HG02610 (cell line): ENCODE measurements at regions not wholly inside any gene's neighbourhood (a gene's known extent, or its start where the extent isn't known, plus 50 kb on each side); places are given as distances from the start of the nearest gene placed in this dataset.
A peak's percentile ranks its signal among the peaks of the same experiment; 100 is the strongest.
"Not testable (repeated sequence)": the region's sequence is repeated elsewhere in the genome, so short reads cannot be mapped to it uniquely, and the experiment has no call there.

Experiments
- ATAC-seq: cut with Tn5 transposase; IDR thresholded peaks from one replicate; pipeline ENCODE4 v1.9.1; 2021; ENCODE audit warnings: mild to moderate bottlenecking, moderate library complexity; ENCODE audit not compliant: unreplicated experiment

GRCh38 chr15:81870062-81870745 is 175.6 kb downstream of the MEX3B start:
- ATAC-seq, result not testable (repeated sequence)

- ATAC-seq, result no peak
Measured at GRCh38 chr15:81869161-81869954, 176.5 kb downstream of the MEX3B start.

GRCh38 chr15:81865850-81866537 is 179.8 kb downstream of the MEX3B start:
- ATAC-seq, result peak; percentile 98

- ATAC-seq, result no peak
Measured at GRCh38 chr15:81863162-81863561, 182.7 kb downstream of the MEX3B start.

- ATAC-seq, result no peak
Measured at GRCh38 chr15:81859737-81860516, 185.9 kb downstream of the MEX3B start.

- ATAC-seq, result no peak
Measured at GRCh38 chr15:81858586-81858985, 187.2 kb downstream of the MEX3B start.

GRCh38 chr15:81858136-81858535 is 187.7 kb downstream of the MEX3B start:
- no peak for ATAC-seq

- ATAC-seq, result no peak
Measured at GRCh38 chr15:81856634-81857026, 189.2 kb downstream of the MEX3B start.

GRCh38 chr15:81856001-81856633 is 189.7 kb downstream of the MEX3B start:
- ATAC-seq, result no peak

GRCh38 chr15:81853150-81853748 is 192.6 kb downstream of the MEX3B start:
- no peak for ATAC-seq

GRCh38 chr15:81852411-81853149 is 193.2 kb downstream of the MEX3B start:
- no peak for ATAC-seq

GRCh38 chr15:81851757-81852156 is 194.1 kb downstream of the MEX3B start:
- ATAC-seq, result no peak

GRCh38 chr15:81851325-81851724 is 194.5 kb downstream of the MEX3B start:
- no peak for ATAC-seq

GRCh38 chr15:81849289-81849688 is 196.5 kb downstream of the MEX3B start:
- ATAC-seq, result no peak

- no peak for ATAC-seq
Measured at GRCh38 chr15:81848701-81849100, 197.1 kb downstream of the MEX3B start.

- no peak for ATAC-seq
Measured at GRCh38 chr15:81843757-81844407, 201.9 kb downstream of the MEX3B start.

- ATAC-seq, result no peak
Measured at GRCh38 chr15:81843226-81843625, 202.6 kb downstream of the MEX3B start.

- no peak for ATAC-seq
Measured at GRCh38 chr15:81839387-81839786, 206.4 kb downstream of the MEX3B start.

GRCh38 chr15:81835731-81836130 is 210.1 kb downstream of the MEX3B start:
- ATAC-seq, result no peak
